Stomach (tissue), 8 donors: ENCODE measurements at regions not wholly inside any gene's neighbourhood (a gene's known extent, or its start where the extent isn't known, plus 50 kb on each side); places are given as distances from the start of the nearest gene placed in this dataset.

ENCODE experiments used
- DNase-seq, 2 donors: peaks; one replicate each; pipeline versions ENCODE4 v3.0.0 to v3.0.0-alpha.2; 2013 to 2019
- H3K27ac ChIP-seq, 5 donors: fragments of 200-600 bp in 4 of 5; sonication (generic) in 4 of 5; one replicate each; pipeline ENCODE4 v1.5.1; 2013 to 2019; ENCODE audit warnings: mild to moderate bottlenecking in 1 of 5, moderate library complexity in 1 of 5
- H3K27me3 ChIP-seq, 3 donors: fragments of 200-600 bp; sonication (generic); one replicate each; pipeline ENCODE4 v1.5.1; 2017 to 2019; ENCODE audit warnings: mixed run types in 1 of 3
- H3K36me3 ChIP-seq, 4 donors: fragments of 200-600 bp; sonication (generic); 1 replicate in 3 of 4; 2 replicates in 1 of 4; pipeline ENCODE4 v1.5.1; 2016 to 2019
- H3K4me1 ChIP-seq, 4 donors: fragments of 200-600 bp; sonication (generic); one replicate each; pipeline ENCODE4 v1.5.1; 2016 to 2019
- H3K4me3 ChIP-seq, 4 donors: fragments of 200-600 bp; sonication (generic) in 3 of 4; one replicate each; pipeline ENCODE4 v1.5.1; 2016 to 2019; ENCODE audit warnings: mild to moderate bottlenecking in 1 of 4
- H3K9me3 ChIP-seq, 4 donors: fragments of 200-600 bp; sonication (generic); one replicate each; pipeline ENCODE4 v1.5.1; 2016 to 2019
- EP300 ChIP-seq: sonication (generic); formaldehyde crosslinking; IDR thresholded peaks from one replicate; pipeline ENCODE4 v1.6.1; 2017; ENCODE audit warnings: antibody characterized with exemption
- POLR2A ChIP-seq, 4 donors: fragments of 450-650 bp; IDR thresholded peaks; one replicate each; pipeline ENCODE4 v1.6.1; 2016; ENCODE audit warnings: antibody characterized with exemption in 4 of 4, control low read depth in 2 of 4, mild to moderate bottlenecking in 1 of 4, moderate library complexity in 1 of 4
- POLR2AphosphoS5 ChIP-seq, 3 donors: sonication (generic); formaldehyde crosslinking; IDR thresholded peaks; one replicate each; pipeline ENCODE4 v1.6.1; 2016; ENCODE audit warnings: antibody characterized with exemption in 3 of 3
- WGBS, 5 donors: extraction: QIAGEN DNeasy Blood & Tissue Kit in 3 of 5; methylation state at CpG; one replicate each; pipeline versions ENCODE4 v1.1.5 to v1.1.7; 2013 to 2018; 5-methylcytosine and 5-hydroxymethylcytosine counted together
- intact Hi-C: fragments of 100-400 bp; cut with DNase I; formaldehyde crosslinking; loops from one replicate; pipeline ENCODE4 v1.15.1; 2023; ENCODE audit warnings: low total_unique reads
- TF ChIP-seq, protein P1 (sequence below), 7 experiments: fragments of 450-650 bp in 4 of 7; fragments of 200-600 bp in 3 of 7; sonication (generic) in 3 of 7; IDR thresholded peaks; one replicate each; pipeline ENCODE4 v1.5.1; 2016 to 2019; ENCODE audit warnings: antibody characterized with exemption in 7 of 7, control low read depth in 2 of 7, mild to moderate bottlenecking in 1 of 7
- donor health status: healthy with polysubstance abuse.
- donor health status: Bipolar disorder and iron deficiency.
- donor health status: healthy.

DNA sequence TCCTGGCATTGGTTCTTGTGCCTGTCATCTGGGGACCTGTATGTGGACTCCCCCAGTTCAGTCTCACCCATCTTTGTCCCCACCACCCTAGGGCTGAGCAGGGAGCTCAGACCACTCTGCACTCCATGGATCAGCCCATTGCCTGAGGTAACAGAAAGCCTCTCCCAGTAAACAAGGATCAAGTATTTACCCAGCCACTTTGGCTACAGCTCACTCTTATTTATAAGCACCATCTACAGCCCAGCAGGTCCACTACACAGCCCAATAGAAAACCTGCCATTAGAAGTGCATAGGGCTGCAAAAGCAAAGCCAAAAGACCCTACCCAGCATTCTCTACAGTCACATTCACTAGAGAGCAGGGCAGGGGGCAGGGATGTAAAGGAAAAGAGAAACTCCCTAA is 335.0 kb upstream of the SYNCRIP start:
- no peak for DNase-seq
- no peaks in the 10 kb centered on the region for H3K36me3 ChIP-seq
- no peak overlapping the region for H3K4me3 ChIP-seq
- TF ChIP-seq POLR2A (IDR thresholded peaks at IDR 0.05) (no peak), POLR2AphosphoS5 (IDR thresholded peaks at IDR 0.05) (no peak), EP300 (no peak)
- TF ChIP-seq, protein P1, sequence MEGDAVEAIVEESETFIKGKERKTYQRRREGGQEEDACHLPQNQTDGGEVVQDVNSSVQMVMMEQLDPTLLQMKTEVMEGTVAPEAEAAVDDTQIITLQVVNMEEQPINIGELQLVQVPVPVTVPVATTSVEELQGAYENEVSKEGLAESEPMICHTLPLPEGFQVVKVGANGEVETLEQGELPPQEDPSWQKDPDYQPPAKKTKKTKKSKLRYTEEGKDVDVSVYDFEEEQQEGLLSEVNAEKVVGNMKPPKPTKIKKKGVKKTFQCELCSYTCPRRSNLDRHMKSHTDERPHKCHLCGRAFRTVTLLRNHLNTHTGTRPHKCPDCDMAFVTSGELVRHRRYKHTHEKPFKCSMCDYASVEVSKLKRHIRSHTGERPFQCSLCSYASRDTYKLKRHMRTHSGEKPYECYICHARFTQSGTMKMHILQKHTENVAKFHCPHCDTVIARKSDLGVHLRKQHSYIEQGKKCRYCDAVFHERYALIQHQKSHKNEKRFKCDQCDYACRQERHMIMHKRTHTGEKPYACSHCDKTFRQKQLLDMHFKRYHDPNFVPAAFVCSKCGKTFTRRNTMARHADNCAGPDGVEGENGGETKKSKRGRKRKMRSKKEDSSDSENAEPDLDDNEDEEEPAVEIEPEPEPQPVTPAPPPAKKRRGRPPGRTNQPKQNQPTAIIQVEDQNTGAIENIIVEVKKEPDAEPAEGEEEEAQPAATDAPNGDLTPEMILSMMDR (IDR thresholded peaks at IDR 0.05) = no peak
- intact Hi-C loops = no loop called here
- H3K27me3 ChIP-seq = no peaks in the 10 kb centered on the region
- H3K27ac ChIP-seq = no peak overlapping the region
- H3K4me1 ChIP-seq = no peaks in the 10 kb centered on the region
- H3K9me3 ChIP-seq = peaks cover 0 to 6% (median 0%) of the 10 kb centered on the region in 4 donors

DNA sequence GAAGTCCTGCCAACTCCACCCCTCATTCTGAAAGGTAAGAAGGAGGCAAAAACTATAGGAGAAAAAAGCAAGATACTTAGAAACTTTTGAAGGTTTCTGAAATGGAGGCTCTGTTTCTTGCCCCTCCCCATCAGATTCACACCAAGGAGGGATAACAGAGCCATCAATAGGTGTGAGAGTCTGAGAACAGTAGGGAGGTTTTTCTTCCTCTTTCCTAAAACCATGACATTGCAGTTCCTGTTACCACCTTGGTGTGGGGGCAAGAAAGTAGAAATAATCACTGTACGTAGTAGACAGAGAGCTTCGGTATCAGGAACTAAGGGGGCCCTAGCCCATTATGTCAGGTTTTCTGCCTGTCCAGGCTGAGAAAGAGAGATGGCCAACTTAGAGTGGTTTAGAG is 333.3 kb upstream of the SYNCRIP start:
- Histone ChIP-seq H3K27me3 (no peaks in the 10 kb centered on the region), H3K4me1 (no peaks in the 10 kb centered on the region), H3K27ac (no peak overlapping the region), H3K9me3 (peaks cover 0 to 3% (median 0%) of the 10 kb centered on the region in 4 donors), H3K4me3 (no peak overlapping the region), H3K36me3 (no peaks in the 10 kb centered on the region)
- 82 to 93% (median 85%) methylated on average over 2 of the region's 2 CpGs for WGBS, 5 donors
- no peak for DNase-seq
- intact Hi-C loops = no loop called here
- no peak for TF ChIP-seq POLR2AphosphoS5 (IDR thresholded peaks at IDR 0.05)
- TF ChIP-seq, protein P1 (IDR thresholded peaks at IDR 0.05) = no peak
- TF ChIP-seq POLR2A (IDR thresholded peaks at IDR 0.05) = no peak
- no peak for TF ChIP-seq EP300

DNA sequence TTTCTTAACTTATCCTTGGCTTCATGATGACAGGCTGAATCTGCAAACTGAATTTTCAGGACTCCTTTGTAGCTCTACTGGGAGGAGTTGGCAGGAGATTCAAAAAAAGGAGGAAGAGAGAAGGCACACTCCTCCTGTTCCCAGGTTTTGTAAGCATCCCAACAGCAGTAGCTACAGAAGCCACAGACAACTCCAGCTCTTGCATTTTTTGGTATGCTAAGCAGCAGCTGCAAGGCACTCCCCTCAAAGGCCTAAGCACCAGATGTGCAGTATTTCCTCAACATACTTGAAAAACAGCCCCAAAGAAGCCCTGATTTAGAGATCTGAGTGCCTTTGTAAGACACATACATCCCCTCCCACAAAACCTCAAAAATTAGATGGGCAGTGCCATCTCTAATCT is 328.6 kb upstream of the SYNCRIP start:
- H3K36me3 ChIP-seq = no peaks in the 10 kb centered on the region
- peak in 1 of 2 donors; percentile 5 for DNase-seq
- H3K27me3 ChIP-seq = no peaks in the 10 kb centered on the region
- H3K9me3 ChIP-seq = no peaks in the 10 kb centered on the region
- no peak overlapping the region for H3K4me3 ChIP-seq
- TF ChIP-seq EP300 (no peak), POLR2AphosphoS5 (IDR thresholded peaks at IDR 0.05) (no peak), POLR2A (IDR thresholded peaks at IDR 0.05) (no peak)
- TF ChIP-seq, protein P1 (IDR thresholded peaks at IDR 0.05) = no peak
- no peak overlapping the region for H3K27ac ChIP-seq
- intact Hi-C loops = no loop called here
- peaks cover 0 to 5% (median 0%) of the 10 kb centered on the region in 4 donors for H3K4me1 ChIP-seq

DNA sequence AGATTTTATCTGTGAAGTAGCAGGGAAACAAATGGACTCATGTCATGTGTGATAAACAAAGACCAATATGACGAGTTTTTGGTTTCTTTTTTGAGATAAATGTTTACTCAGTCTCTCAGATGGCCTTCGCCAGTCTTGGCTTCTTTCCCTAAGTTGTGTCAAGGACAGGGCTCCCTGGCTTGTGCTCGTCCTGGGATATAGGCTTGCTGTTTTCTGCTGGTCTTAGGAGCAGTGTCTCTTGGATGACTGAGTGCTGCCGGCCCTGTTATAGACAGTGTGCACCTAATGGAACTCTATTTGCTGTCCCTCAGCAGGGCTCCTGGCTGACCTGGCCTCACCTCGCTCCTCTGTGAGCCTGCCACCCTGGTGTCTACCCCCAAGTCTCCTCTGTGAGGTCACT is 324.1 kb upstream of the SYNCRIP start:
- no peak for TF ChIP-seq POLR2A (IDR thresholded peaks at IDR 0.05)
- H3K4me3 ChIP-seq = no peak overlapping the region
- whole genome bisulfite sequencing, 5 donors = 26 to 44% (median 41%) methylated on average over 5 of the region's 5 CpGs
- no peak overlapping the region for H3K27ac ChIP-seq
- H3K36me3 ChIP-seq = no peaks in the 10 kb centered on the region
- intact Hi-C loops = no loop called here
- no peaks in the 10 kb centered on the region for H3K9me3 ChIP-seq
- H3K4me1 ChIP-seq = peaks cover 0 to 5% (median 0%) of the 10 kb centered on the region in 4 donors
- no peaks in the 10 kb centered on the region for H3K27me3 ChIP-seq
- peak in 1 of 2 donors; percentile 6 for DNase-seq

DNA sequence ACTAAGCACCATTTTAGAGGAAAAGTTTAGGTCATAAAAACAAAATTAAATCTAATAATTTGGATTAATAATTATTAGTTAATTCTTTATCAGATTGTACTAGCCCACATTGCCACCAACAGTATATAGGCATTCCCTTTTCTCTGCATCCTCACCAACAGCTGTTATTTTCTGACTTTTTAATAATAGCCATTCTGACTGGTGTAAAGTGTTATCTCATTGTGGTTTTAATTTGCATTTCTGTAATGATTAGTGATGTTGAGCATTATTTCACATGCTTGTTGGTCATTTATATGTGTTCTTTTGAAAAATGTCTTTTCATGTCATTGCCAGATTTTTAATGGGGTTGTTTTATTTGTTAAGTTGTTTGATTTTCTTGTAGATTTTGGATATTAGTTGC is 319.1 kb upstream of the SYNCRIP start:
- DNase-seq = no peak
- intact Hi-C loops = no loop called here
- H3K27me3 ChIP-seq = peaks cover 0 to 9% (median 0%) of the 10 kb centered on the region in 3 donors
- H3K36me3 ChIP-seq = no peaks in the 10 kb centered on the region
- H3K27ac ChIP-seq = no peak overlapping the region
- no peak overlapping the region for H3K4me3 ChIP-seq
- peaks cover 0 to 7% (median 0%) of the 10 kb centered on the region in 4 donors for H3K4me1 ChIP-seq
- TF ChIP-seq POLR2A (IDR thresholded peaks at IDR 0.05) (no peak), POLR2AphosphoS5 (IDR thresholded peaks at IDR 0.05) (no peak), EP300 (no peak)
- TF ChIP-seq, protein P1 (IDR thresholded peaks at IDR 0.05) = no peak
- peaks cover 0 to 8% (median 6%) of the 10 kb centered on the region in 4 donors for H3K9me3 ChIP-seq
